ENCODE measurements at regions not wholly inside any gene's neighbourhood (a gene's known extent, or its start where the extent isn't known, plus 50 kb on each side); places are given as distances from the start of the nearest gene placed in this dataset.

- TF ChIP-seq POLR2A (IDR thresholded peaks at IDR 0.05) = no peak
- TF ChIP-seq, protein P1, sequence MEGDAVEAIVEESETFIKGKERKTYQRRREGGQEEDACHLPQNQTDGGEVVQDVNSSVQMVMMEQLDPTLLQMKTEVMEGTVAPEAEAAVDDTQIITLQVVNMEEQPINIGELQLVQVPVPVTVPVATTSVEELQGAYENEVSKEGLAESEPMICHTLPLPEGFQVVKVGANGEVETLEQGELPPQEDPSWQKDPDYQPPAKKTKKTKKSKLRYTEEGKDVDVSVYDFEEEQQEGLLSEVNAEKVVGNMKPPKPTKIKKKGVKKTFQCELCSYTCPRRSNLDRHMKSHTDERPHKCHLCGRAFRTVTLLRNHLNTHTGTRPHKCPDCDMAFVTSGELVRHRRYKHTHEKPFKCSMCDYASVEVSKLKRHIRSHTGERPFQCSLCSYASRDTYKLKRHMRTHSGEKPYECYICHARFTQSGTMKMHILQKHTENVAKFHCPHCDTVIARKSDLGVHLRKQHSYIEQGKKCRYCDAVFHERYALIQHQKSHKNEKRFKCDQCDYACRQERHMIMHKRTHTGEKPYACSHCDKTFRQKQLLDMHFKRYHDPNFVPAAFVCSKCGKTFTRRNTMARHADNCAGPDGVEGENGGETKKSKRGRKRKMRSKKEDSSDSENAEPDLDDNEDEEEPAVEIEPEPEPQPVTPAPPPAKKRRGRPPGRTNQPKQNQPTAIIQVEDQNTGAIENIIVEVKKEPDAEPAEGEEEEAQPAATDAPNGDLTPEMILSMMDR (IDR thresholded peaks at IDR 0.05 in 4 of 5, conservative IDR thresholded peaks at IDR 0.05 in 1 of 5) = no peak
- no peak for DNase-seq
- no peaks in the 10 kb centered on the region for H3K36me3 ChIP-seq
- intact Hi-C loops (cut with DNase I; ENCODE audit: low total_unique reads) (no loop called here), in situ Hi-C loops (cut with MboI; ENCODE audit: low sequenced_read_pairs in 4 of 4) (no loop called here)
- H3K27ac ChIP-seq = no peak overlapping the region
- H3K4me3 ChIP-seq = peak overlapping the region in 1 of 4 donors; percentile 18
- H3K4me1 ChIP-seq = no peaks in the 10 kb centered on the region
- no peaks in the 10 kb centered on the region for H3K9me3 ChIP-seq
- H3K27me3 ChIP-seq = no peaks in the 10 kb centered on the region
- ATAC-seq = no peak
Observed at GRCh38 chr21:17139696-17140095, 373.1 kb upstream of the CXADR start.

GRCh38 chr21:17146426-17146825, 366.4 kb upstream of the CXADR start:
- DNase-seq (no peak), ATAC-seq (no peak)
- H3K27ac ChIP-seq = no peak overlapping the region
- H3K36me3 ChIP-seq = no peaks in the 10 kb centered on the region
- no peaks in the 10 kb centered on the region for H3K4me1 ChIP-seq
- H3K9me3 ChIP-seq = no peaks in the 10 kb centered on the region
- in situ Hi-C loops (cut with MboI; ENCODE audit: low sequenced_read_pairs in 4 of 4) = no loop called here
- H3K27me3 ChIP-seq = no peaks in the 10 kb centered on the region
- intact Hi-C loops (cut with DNase I; ENCODE audit: low total_unique reads) = no loop called here
- no peak for TF ChIP-seq POLR2A (IDR thresholded peaks at IDR 0.05)
- TF ChIP-seq, protein P1 (IDR thresholded peaks at IDR 0.05 in 4 of 5, conservative IDR thresholded peaks at IDR 0.05 in 1 of 5) = no peak
- no peak overlapping the region for H3K4me3 ChIP-seq

- intact Hi-C loops (cut with DNase I; ENCODE audit: low total_unique reads) (no loop called here), in situ Hi-C loops (cut with MboI; ENCODE audit: low sequenced_read_pairs in 4 of 4) (no loop called here)
- DNase-seq (no peak), ATAC-seq (no peak)
- Histone ChIP-seq H3K36me3 (no peaks in the 10 kb centered on the region), H3K27me3 (no peaks in the 10 kb centered on the region), H3K9me3 (no peaks in the 10 kb centered on the region), H3K4me1 (no peaks in the 10 kb centered on the region), H3K4me3 (no peak overlapping the region), H3K27ac (no peak overlapping the region)
- TF ChIP-seq, protein P1 (IDR thresholded peaks at IDR 0.05 in 4 of 5, conservative IDR thresholded peaks at IDR 0.05 in 1 of 5) = no peak
- no peak for TF ChIP-seq POLR2A (IDR thresholded peaks at IDR 0.05)
Observed at GRCh38 chr21:17159697-17160096, 353.1 kb upstream of the CXADR start.

GRCh38 chr21:17185674-17186073, 327.2 kb upstream of the CXADR start:
- Histone ChIP-seq H3K36me3 (no peaks in the 10 kb centered on the region), H3K4me1 (no peaks in the 10 kb centered on the region), H3K27ac (no peak overlapping the region), H3K9me3 (no peaks in the 10 kb centered on the region), H3K4me3 (no peak overlapping the region), H3K27me3 (no peaks in the 10 kb centered on the region)
- in situ Hi-C loops (cut with MboI; ENCODE audit: low sequenced_read_pairs in 4 of 4) = no loop called here
- TF ChIP-seq POLR2A (IDR thresholded peaks at IDR 0.05) = no peak
- TF ChIP-seq, protein P1 (IDR thresholded peaks at IDR 0.05 in 4 of 5, conservative IDR thresholded peaks at IDR 0.05 in 1 of 5) = no peak
- no peak for DNase-seq
- intact Hi-C loops (cut with DNase I; ENCODE audit: low total_unique reads) = no loop called here
- ATAC-seq = no peak

- no peaks in the 10 kb centered on the region for H3K9me3 ChIP-seq
- ATAC-seq (no peak), DNase-seq (no peak)
- no peaks in the 10 kb centered on the region for H3K36me3 ChIP-seq
- no peak overlapping the region for H3K27ac ChIP-seq
- H3K4me3 ChIP-seq = no peak overlapping the region
- no peaks in the 10 kb centered on the region for H3K27me3 ChIP-seq
- H3K4me1 ChIP-seq = no peaks in the 10 kb centered on the region
- TF ChIP-seq POLR2A (IDR thresholded peaks at IDR 0.05) = no peak
- TF ChIP-seq, protein P1 (IDR thresholded peaks at IDR 0.05 in 4 of 5, conservative IDR thresholded peaks at IDR 0.05 in 1 of 5) = no peak
- intact Hi-C loops (cut with DNase I; ENCODE audit: low total_unique reads) (no loop called here), in situ Hi-C loops (cut with MboI; ENCODE audit: low sequenced_read_pairs in 4 of 4) (no loop called here)
Observed at GRCh38 chr21:17189963-17190362, 322.9 kb upstream of the CXADR start.

Measured in gastrocnemius medialis (tissue), 4 donors.